ENCODE measurements at regions not wholly inside any gene's neighbourhood (a gene's known extent, or its start where the extent isn't known, plus 50 kb on each side); places are given as distances from the start of the nearest gene placed in this dataset.

- TF ChIP-seq POLR2A (IDR thresholded peaks at IDR 0.05; ENCODE audit: low read length) (no peak), GATA1 (IDR thresholded peaks at IDR 0.05; ENCODE audit: low read depth, low read length) (no peak)
Measured at GRCh38 chr17:68122587-68122986, 87.1 kb downstream of the KPNA2 start.

Data from erythroblast (primary cell).